ENCODE measurements at regions not wholly inside any gene's neighbourhood (a gene's known extent, or its start where the extent isn't known, plus 50 kb on each side); places are given as distances from the start of the nearest gene placed in this dataset.

DNA sequence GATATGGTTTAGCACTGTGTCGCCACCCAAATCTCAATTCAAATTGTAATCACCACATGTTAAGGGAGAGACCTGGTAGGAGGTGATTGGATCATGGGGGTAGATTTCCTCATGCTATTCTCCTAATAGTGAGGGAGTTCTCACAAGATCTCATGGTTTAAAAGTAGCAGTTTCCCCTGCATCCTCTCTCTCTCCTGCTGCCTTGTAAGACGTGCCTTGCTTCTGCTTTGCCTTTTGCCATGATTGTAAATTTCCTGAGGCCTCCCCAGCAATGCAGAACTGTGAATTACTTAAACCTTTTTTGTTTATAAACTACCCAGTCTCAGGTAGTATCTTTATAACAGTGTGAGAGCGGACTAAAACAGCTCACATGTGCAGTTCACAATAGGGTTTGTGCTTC, 1668.7 kb upstream of the RAG2 start:
- Mint-ChIP-seq H3K36me3 (no peaks in the 10 kb centered on the region), H3K4me1 (no peaks in the 10 kb centered on the region), H3K9me3 (peaks cover 0 to 1% of the 10 kb centered on the region in 2 donors), H3K27me3 (no peaks in the 10 kb centered on the region), H3K27ac (no peak overlapping the region), H3K4me3 (no peak overlapping the region)
- ATAC-seq (replicated peaks) (no peak), DNase-seq (no peak)

DNA sequence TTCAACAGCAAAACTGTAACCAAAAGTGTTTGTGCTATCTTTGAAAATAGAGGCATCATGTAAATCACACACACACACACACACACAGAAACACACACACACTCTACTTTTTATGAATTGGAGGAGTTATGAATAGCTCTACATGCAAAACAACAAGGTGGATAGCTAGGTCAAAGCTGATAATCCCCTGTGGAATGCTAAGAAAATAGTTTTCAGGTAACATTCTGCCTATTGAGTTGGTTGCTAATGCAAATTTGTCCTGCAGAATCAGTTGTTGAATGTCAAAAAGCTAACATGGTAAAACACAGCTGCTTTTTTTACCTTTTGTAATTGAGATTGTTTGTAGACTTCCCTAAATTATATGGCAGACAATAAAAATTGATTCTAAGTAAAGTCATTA, 1658.4 kb upstream of the RAG2 start:
- no peaks in the 10 kb centered on the region for H3K27me3 Mint-ChIP-seq
- ATAC-seq (replicated peaks) (no peak), DNase-seq (no peak)
- peaks cover 0 to 2% of the 10 kb centered on the region in 2 donors for H3K9me3 Mint-ChIP-seq
- no peak overlapping the region for H3K4me3 Mint-ChIP-seq
- no peaks in the 10 kb centered on the region for H3K4me1 Mint-ChIP-seq
- H3K27ac Mint-ChIP-seq = no peak overlapping the region
- H3K36me3 Mint-ChIP-seq = no peaks in the 10 kb centered on the region

DNA sequence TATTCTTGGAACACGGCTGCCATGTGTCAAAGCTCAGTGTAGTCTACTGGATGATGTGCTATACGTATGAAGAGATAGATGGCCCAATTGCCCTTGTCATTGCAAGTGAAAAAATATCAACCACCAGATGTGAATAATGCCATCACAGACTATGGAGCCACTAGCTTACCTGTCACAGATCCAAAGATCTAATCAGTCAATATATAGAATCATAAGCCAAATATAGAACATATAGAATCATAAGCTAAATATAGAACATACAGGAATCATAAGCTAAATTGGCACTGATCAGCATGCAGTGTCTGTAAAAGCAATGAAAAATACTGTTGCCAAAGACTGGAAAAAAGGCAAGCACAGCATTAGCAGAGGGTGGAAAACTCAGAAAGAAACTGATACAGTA, 1656.9 kb upstream of the RAG2 start:
- ATAC-seq (replicated peaks) (no peak), DNase-seq (no peak)
- Mint-ChIP-seq H3K36me3 (no peaks in the 10 kb centered on the region), H3K27ac (no peak overlapping the region), H3K27me3 (no peaks in the 10 kb centered on the region), H3K4me3 (no peak overlapping the region), H3K9me3 (no peaks in the 10 kb centered on the region), H3K4me1 (no peaks in the 10 kb centered on the region)

DNA sequence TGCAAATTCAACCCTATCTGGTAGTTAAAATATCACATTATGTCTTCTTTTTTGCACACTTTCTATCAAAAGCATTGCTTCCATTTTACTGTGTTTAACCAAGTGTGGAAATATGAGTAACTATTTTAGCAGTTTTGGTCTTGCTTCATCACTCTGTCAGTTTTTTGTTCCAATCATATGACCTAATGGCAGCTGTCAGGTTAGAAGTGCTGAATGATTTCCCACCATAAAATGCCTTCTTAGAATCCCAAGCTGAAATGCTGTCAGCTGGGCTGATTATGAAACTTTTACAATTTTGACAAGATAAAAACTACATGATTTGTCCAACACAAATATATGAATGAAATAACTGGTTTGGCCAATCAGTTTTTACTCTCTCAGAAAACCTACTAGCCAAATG, 1654.6 kb upstream of the RAG2 start:
- no peak for DNase-seq
- no peak overlapping the region for H3K27ac Mint-ChIP-seq
- no peak overlapping the region for H3K4me3 Mint-ChIP-seq
- no peaks in the 10 kb centered on the region for H3K4me1 Mint-ChIP-seq
- H3K9me3 Mint-ChIP-seq = no peaks in the 10 kb centered on the region
- no peaks in the 10 kb centered on the region for H3K27me3 Mint-ChIP-seq
- H3K36me3 Mint-ChIP-seq = no peaks in the 10 kb centered on the region
- ATAC-seq (replicated peaks) = no peak

DNA sequence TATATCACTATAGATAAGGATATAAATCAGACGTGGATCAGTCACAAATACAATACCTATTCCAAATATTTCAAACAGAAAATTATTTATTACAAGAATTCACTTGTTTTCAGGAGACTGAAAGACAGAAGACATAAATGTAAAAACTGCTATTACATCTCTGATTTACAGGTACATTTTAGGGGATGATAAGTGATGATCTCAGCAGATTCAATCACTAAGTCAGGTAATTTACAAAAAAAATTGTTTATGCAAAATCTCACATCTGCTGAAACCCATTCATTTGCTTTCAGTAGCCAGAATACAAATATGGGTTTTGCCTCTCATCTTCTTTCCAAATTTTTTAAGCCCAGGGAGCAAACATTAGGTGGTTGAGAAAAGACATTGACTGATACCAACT, 1648.4 kb upstream of the RAG2 start:
- no peaks in the 10 kb centered on the region for H3K4me1 Mint-ChIP-seq
- DNase-seq = no peak
- H3K36me3 Mint-ChIP-seq = no peaks in the 10 kb centered on the region
- H3K9me3 Mint-ChIP-seq = peaks cover 3 to 4% of the 10 kb centered on the region in 2 donors
- H3K4me3 Mint-ChIP-seq = no peak overlapping the region
- H3K27ac Mint-ChIP-seq = no peak overlapping the region
- no peaks in the 10 kb centered on the region for H3K27me3 Mint-ChIP-seq
- ATAC-seq (replicated peaks) = no peak

DNA sequence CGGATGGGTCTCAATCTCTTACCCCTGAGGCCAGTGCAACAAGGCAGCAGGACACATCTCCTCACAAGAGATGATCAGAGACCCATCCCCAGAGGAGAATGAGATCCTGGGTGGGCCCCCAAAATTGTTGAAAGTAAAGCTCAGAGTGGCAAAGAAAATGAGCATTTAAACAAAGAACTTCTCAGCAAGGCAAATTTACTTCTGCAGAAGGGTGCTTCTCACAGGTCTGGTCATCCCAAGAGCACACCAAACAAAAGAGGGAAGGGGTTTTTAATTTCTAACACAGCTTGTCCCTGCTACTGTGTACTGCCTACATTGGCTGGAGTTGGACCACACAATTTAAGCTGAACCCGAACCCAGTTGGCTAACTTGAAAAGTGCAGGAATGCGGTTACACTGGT, 1628.6 kb upstream of the RAG2 start:
- peaks cover 14 to 22% of the 10 kb centered on the region in 2 donors for H3K9me3 Mint-ChIP-seq
- no peak for DNase-seq
- no peak overlapping the region for H3K27ac Mint-ChIP-seq

DNA sequence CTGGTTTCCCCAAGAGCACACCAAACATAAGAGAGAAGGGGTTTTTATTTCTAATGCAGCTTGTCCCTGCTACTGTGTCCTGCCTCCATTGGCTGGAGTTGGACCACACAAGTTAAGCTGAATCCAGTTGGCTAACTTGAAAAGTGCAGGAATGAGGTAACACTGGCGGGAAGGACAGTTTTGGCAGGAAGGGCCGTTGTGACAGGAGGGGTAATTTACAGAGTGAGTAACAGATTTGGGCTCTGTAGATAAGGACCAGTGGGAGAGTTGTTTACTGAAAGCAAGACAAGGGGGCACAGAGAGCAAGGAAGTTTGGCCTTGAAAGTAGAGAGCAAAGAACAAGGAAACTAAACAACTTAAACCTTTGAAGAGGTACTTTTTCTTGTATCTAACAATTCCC, 1623.3 kb upstream of the RAG2 start:
- DNase-seq (no peak), ATAC-seq (replicated peaks) (no peak)
- Mint-ChIP-seq H3K4me1 (no peaks in the 10 kb centered on the region), H3K36me3 (no peaks in the 10 kb centered on the region), H3K27me3 (no peaks in the 10 kb centered on the region), H3K27ac (no peak overlapping the region), H3K4me3 (no peak overlapping the region), H3K9me3 (peaks cover 11 to 14% of the 10 kb centered on the region in 2 donors)

More for the DNA sequence above, 1628.6 kb upstream of the RAG2 start:
- no peak overlapping the region for H3K4me3 Mint-ChIP-seq
- no peaks in the 10 kb centered on the region for H3K36me3 Mint-ChIP-seq
- H3K27me3 Mint-ChIP-seq = no peaks in the 10 kb centered on the region
- H3K4me1 Mint-ChIP-seq = no peaks in the 10 kb centered on the region
- no peak for ATAC-seq (replicated peaks)

DNA sequence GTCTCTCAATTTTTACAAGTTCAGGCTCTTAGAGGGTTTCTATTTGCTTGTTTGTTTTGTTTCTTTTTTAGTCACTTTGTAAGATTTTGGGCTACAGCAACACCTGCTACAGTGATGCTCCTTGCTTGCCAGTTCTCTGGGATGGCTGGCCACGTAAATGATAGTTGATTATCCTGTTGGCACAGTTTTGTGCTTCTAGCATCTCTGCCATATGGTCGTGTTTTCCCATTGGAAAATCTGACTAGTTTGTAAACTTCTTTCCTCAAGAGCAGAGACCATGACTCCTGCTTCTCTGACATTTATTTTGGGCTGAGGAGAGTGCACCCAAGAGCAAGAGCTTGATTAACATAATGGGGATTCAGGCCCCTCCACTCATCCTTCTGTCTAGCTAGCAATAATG, 1621.6 kb upstream of the RAG2 start:
- DNase-seq = no peak
- no peak for ATAC-seq (replicated peaks)
- H3K27me3 Mint-ChIP-seq = no peaks in the 10 kb centered on the region
- peaks cover 8 to 9% of the 10 kb centered on the region in 2 donors for H3K9me3 Mint-ChIP-seq
- H3K4me1 Mint-ChIP-seq = no peaks in the 10 kb centered on the region
- H3K27ac Mint-ChIP-seq = no peak overlapping the region
- H3K36me3 Mint-ChIP-seq = no peaks in the 10 kb centered on the region
- no peak overlapping the region for H3K4me3 Mint-ChIP-seq

DNA sequence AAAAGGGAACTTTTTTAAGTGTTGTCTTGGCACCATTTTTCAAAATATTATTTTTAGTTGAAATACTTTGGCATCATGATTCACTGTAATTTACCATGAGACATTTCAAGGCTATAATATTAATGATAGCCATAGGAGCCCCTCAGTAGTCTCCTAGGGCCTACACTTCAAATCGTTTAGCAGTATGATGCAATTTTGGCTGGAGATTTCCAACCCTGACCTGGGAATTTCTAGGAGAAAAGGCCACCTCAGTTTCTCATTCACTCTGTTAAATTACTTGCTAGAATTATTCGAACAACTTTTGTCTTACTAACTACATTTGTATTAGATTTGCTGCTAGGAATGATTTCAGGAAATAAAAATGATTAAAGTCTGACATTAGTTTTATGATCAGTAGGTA, 1610.9 kb upstream of the RAG2 start:
- H3K27ac Mint-ChIP-seq = no peak overlapping the region
- H3K4me3 Mint-ChIP-seq = no peak overlapping the region
- H3K9me3 Mint-ChIP-seq = peaks cover 3 to 8% of the 10 kb centered on the region in 2 donors
- H3K36me3 Mint-ChIP-seq = no peaks in the 10 kb centered on the region
- no peaks in the 10 kb centered on the region for H3K4me1 Mint-ChIP-seq
- DNase-seq = no peak
- no peaks in the 10 kb centered on the region for H3K27me3 Mint-ChIP-seq
- no peak for ATAC-seq (replicated peaks)

DNA sequence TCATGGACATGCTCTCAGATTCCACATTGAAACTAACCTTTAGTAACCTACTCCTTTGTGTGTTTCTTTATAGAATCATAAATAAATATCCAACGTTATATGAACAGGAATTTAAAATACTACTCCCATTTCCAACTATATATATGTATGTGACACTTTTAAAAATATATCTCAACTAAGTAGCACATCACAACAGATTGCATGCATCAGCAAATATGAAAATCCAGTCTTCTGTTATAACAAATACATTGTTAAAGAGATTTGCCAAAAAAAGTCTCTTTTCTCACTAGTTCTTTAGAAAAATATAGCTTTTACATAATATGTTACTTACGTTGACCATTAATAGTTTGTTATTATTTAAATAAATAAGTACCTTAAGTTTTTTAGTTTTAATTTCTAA, 1608.6 kb upstream of the RAG2 start:
- Mint-ChIP-seq H3K4me3 (no peak overlapping the region), H3K9me3 (peaks cover 5 to 9% of the 10 kb centered on the region in 2 donors), H3K4me1 (no peaks in the 10 kb centered on the region), H3K27ac (no peak overlapping the region), H3K27me3 (no peaks in the 10 kb centered on the region), H3K36me3 (no peaks in the 10 kb centered on the region)
- ATAC-seq (replicated peaks) (no peak), DNase-seq (no peak)

DNA sequence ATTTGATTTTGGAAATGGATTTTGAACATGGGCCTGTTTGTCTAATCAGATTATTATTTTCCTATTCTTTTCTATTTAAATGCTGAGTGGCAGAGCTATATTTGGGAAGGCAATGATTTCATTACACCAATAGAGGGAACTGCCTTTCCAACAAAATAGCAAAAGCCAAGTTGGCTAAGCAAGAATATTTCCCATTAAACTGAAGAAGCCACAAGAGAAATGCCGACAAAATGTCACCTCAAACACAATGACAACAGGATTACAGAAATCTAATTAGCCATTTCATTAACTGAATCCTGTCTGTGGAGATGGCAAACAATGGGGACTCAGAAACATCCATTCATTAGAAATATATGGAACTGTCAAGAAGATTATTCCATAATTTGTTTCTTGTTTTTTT, 1593.1 kb upstream of the RAG2 start:
- Mint-ChIP-seq H3K27ac (no peak overlapping the region), H3K4me3 (no peak overlapping the region), H3K36me3 (no peaks in the 10 kb centered on the region), H3K4me1 (no peaks in the 10 kb centered on the region), H3K9me3 (peaks cover 0 to 12% of the 10 kb centered on the region in 2 donors), H3K27me3 (no peaks in the 10 kb centered on the region)
- no peak for ATAC-seq (replicated peaks)
- no peak for DNase-seq

DNA sequence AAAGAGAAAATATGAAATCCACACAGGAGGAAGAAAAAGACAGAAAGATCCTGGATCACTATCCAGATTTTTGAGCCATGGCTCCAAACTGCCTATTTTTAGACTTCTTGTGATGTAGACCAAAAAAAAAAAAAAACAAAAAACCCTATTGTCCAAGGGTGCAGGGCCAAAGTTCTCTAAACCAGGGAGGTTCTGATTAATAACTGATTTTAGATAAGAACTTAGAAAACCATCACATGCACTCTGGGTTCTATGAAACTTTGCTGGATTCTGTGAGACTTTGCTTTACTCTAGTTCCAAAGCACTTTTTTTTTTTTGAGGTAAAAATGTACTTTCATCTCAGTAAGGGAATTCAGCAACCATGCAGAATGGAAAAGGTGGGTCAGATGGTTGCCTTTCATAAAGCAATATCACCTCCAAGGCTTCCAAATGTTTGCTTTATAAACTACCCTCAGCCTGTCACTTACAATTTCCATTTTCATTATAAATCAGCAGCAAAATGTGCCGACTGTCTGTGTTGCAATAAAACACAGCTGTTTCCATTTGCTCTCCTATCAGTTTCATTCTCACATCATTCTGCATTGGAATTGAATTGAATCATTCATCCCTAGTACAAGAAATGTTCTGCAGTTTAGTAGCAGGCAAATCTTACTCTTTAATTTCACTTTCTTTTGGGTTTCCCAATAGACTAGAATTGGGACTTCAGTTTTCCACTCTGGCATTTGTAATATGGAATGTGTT, 1584.3 kb upstream of the RAG2 start:
- no peaks in the 10 kb centered on the region for H3K4me1 Mint-ChIP-seq
- ATAC-seq (replicated peaks) (no peak), DNase-seq (no peak)
- H3K27me3 Mint-ChIP-seq = no peaks in the 10 kb centered on the region
- H3K36me3 Mint-ChIP-seq = no peaks in the 10 kb centered on the region
- no peak overlapping the region for H3K27ac Mint-ChIP-seq
- H3K4me3 Mint-ChIP-seq = no peak overlapping the region
- H3K9me3 Mint-ChIP-seq = no peaks in the 10 kb centered on the region

DNA sequence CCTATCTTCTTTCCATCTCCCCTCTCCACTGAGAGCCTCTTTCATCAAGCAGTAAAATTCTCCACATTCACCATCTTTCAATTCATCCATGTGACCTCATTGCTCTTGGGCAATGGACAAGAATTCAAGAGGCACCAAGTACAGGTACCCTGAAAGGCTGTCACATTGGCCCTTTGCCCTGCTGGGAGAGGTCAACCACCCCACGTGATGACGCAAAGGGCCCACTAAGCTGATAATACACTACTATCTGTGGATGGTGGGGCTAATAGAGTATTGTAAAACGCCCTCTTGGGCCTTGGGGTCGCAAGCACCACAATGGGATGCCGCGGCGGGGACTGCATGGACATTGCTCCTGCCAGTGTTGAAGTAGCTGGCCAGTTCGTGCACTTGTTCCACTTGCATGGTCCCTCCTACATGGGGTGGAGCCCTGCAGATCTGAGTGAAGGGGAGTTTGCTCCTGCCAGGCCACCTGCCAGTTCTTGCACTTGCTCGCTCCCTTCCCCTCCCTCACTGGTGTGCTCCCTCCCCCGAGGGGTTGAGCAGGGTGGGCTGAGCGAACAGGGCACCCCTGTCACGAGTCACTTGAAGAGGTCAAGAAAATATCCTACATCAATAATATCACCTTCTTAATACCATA, 1578.8 kb upstream of the RAG2 start:
- no peaks in the 10 kb centered on the region for H3K27me3 Mint-ChIP-seq
- no peak for DNase-seq
- ATAC-seq (replicated peaks) = no peak
- no peaks in the 10 kb centered on the region for H3K9me3 Mint-ChIP-seq
- no peaks in the 10 kb centered on the region for H3K36me3 Mint-ChIP-seq
- H3K27ac Mint-ChIP-seq = no peak overlapping the region
- no peak overlapping the region for H3K4me3 Mint-ChIP-seq
- no peaks in the 10 kb centered on the region for H3K4me1 Mint-ChIP-seq

DNA sequence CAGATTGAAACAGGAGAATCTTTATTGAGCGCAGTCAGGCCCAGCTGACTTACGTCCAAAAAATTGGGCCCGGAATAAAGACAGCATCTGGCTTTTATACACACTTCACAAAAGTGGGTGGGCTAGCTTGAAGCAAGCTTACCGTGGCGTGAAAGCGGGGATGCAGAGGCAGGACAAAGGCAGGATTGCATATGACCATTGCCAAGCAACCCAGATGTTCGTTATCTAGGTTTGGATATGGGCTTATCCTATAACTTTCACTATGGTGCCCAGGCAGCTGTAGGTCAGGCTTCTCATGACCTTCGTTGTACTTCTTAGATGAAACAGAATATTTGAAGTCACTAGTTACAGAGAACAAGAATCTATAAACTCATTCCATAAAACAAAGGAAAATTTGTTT, 1575.6 kb upstream of the RAG2 start:
- H3K27me3 Mint-ChIP-seq = no peaks in the 10 kb centered on the region
- H3K9me3 Mint-ChIP-seq = no peaks in the 10 kb centered on the region
- DNase-seq = no peak
- H3K4me3 Mint-ChIP-seq = no peak overlapping the region
- no peak overlapping the region for H3K27ac Mint-ChIP-seq
- H3K4me1 Mint-ChIP-seq = no peaks in the 10 kb centered on the region
- ATAC-seq (replicated peaks) = no peak
- H3K36me3 Mint-ChIP-seq = no peaks in the 10 kb centered on the region

DNA sequence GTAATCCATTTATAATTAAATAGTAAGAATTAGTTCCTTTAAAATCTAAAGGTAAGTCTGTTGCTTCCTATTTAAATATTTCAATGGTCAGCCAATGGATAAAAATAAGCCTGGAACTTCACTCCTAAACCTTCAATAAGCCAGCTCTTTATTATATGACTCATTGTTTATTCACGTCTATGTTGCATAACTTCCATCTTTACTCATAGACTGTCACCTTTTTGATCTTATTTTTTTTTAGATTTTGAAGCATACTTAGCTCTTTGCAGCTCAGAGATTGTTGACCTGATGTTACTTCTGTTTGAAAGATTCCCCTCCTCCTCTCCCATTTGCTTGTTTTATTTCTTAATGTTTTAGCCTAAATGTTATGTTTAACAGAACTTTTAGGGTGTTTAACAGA, 1571.2 kb upstream of the RAG2 start:
- Mint-ChIP-seq H3K4me3 (no peak overlapping the region), H3K4me1 (no peaks in the 10 kb centered on the region), H3K27me3 (no peaks in the 10 kb centered on the region), H3K36me3 (no peaks in the 10 kb centered on the region), H3K9me3 (peaks cover 4 to 10% of the 10 kb centered on the region in 2 donors), H3K27ac (no peak overlapping the region)
- DNase-seq (no peak), ATAC-seq (replicated peaks) (no peak)

Data from stimulated activated naive B cell treated with anti-CD40 and anti-IgM and Interleukin-4, amounts not matched to agents 10 μg/mL and 1 μg/mL and 100 μg/mL, for 72 hours (primary cell).